Lower leg skin (tissue), 4 donors: ENCODE measurements at regions not wholly inside any gene's neighbourhood (a gene's known extent, or its start where the extent isn't known, plus 50 kb on each side); places are given as distances from the start of the nearest gene placed in this dataset.

Experiments used
- DNase-seq, 2 donors: peaks; one replicate each; pipeline ENCODE4 v3.0.0-alpha.2; 2019; ENCODE audit warnings: low spot score in 2 of 2
- H3K4me3 ChIP-seq: fragments of 200-600 bp; sonication (generic); 2 replicates; pipeline ENCODE4 v1.5.1; 2017; ENCODE audit warnings: mild to moderate bottlenecking, low read depth; ENCODE audit not compliant: poor library complexity, severe bottlenecking
- POLR2A ChIP-seq, 2 donors: fragments of 450-650 bp; IDR thresholded peaks; one replicate each; pipeline ENCODE4 v1.6.1; 2016 to 2017; ENCODE audit warnings: antibody characterized with exemption in 2 of 2, mild to moderate bottlenecking in 1 of 2, moderate library complexity in 1 of 2
- WGBS, 2 donors: methylation state at CpG; one replicate each; pipeline ENCODE4 v1.1.5; 2018; 5-methylcytosine and 5-hydroxymethylcytosine counted together
- intact Hi-C: fragments of 100-400 bp; cut with DNase I; formaldehyde crosslinking; loops from one replicate; pipeline ENCODE4 v1.15.0; 2023; ENCODE audit warnings: low total_unique reads
- TF ChIP-seq, protein P1 (sequence below), 3 donors: fragments of 450-650 bp; IDR thresholded peaks; one replicate each; pipeline ENCODE4 v1.5.1; 2016; ENCODE audit warnings: antibody characterized with exemption in 3 of 3, mild to moderate bottlenecking in 3 of 3, moderate library complexity in 2 of 3

DNA sequence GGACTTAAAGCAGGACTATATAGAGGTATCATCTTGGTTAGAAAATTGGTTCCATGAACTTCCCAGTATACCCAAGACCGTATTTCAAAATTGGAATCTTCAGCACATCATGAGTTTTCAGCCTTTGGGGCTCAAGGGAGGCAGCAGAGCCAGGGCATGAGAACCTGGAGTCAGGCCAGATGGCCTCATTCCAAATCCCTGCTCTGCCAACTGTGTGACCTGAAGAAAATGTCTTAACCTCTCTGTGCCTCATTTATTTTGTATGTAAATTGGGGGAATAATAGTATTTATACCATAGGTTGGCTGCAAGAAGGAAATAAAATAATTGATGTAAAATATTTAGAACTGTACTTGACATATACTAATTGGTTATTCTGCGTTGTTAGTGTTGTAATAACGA is 987.6 kb downstream of the TBC1D22A start:
- DNase-seq: peak in 1 of 2 donors; percentile 32
- TF ChIP-seq, protein P1, sequence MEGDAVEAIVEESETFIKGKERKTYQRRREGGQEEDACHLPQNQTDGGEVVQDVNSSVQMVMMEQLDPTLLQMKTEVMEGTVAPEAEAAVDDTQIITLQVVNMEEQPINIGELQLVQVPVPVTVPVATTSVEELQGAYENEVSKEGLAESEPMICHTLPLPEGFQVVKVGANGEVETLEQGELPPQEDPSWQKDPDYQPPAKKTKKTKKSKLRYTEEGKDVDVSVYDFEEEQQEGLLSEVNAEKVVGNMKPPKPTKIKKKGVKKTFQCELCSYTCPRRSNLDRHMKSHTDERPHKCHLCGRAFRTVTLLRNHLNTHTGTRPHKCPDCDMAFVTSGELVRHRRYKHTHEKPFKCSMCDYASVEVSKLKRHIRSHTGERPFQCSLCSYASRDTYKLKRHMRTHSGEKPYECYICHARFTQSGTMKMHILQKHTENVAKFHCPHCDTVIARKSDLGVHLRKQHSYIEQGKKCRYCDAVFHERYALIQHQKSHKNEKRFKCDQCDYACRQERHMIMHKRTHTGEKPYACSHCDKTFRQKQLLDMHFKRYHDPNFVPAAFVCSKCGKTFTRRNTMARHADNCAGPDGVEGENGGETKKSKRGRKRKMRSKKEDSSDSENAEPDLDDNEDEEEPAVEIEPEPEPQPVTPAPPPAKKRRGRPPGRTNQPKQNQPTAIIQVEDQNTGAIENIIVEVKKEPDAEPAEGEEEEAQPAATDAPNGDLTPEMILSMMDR (IDR thresholded peaks at IDR 0.05): no peak
- no peak for TF ChIP-seq POLR2A (IDR thresholded peaks at IDR 0.05)
- no peak overlapping the region for H3K4me3 ChIP-seq
- intact Hi-C loops: no loop called here
- WGBS, 2 donors: 76 to 80% methylated on average over 3 of the region's 3 CpGs

DNA sequence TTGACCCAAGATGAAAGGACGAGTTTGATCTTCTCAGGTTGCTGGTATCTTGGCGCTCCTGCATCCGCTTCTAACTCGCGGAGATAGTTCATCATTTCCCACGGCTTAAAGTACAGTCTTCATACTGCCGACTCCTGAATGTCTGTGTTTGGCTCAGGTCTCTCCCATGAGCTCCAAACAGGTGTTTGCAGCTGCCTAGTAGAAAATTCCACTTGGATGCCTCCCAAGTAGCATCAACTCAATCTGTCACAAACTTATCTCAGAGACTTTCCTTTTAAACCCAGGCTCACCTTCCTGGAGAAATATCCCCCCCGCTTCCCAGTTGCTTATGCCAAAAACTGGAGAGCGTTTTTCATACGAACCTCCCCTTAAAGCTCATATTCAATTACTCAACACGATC is 986.5 kb downstream of the TBC1D22A start:
- TF ChIP-seq, protein P1 (IDR thresholded peaks at IDR 0.05): no peak
- no peak for TF ChIP-seq POLR2A (IDR thresholded peaks at IDR 0.05)
- intact Hi-C loops: no loop called here
- WGBS, 2 donors: 81 to 87% methylated on average over 11 of the region's 11 CpGs
- H3K4me3 ChIP-seq: no peak overlapping the region
- peak in 1 of 2 donors; percentile 52 for DNase-seq

DNA sequence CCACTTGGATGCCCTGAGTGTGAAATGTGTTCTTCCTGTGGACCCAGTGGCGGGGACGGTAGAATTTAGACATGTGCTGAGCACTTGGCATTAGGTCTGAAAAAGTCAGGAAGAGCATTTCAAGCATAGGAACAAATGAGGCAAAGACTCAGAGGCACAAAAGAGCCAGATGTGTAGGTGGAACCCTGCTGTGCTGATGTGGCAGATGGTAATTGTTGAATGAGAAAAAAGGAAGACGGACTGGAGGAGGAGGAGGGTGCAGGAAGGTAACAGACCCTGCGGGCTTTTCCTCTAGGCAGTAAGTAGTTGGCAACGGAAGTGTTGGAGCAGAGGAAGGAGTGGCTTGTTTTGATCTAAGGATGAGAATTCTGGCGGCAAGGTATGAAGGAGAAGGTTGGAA is 985.8 kb downstream of the TBC1D22A start:
- no peak overlapping the region for H3K4me3 ChIP-seq
- DNase-seq: peak in 1 of 2 donors; percentile 18
- TF ChIP-seq, protein P1 (IDR thresholded peaks at IDR 0.05): no peak
- no peak for TF ChIP-seq POLR2A (IDR thresholded peaks at IDR 0.05)
- WGBS, 2 donors: 48 to 49% methylated on average over 6 of the region's 6 CpGs
- intact Hi-C loops: no loop called here

DNA sequence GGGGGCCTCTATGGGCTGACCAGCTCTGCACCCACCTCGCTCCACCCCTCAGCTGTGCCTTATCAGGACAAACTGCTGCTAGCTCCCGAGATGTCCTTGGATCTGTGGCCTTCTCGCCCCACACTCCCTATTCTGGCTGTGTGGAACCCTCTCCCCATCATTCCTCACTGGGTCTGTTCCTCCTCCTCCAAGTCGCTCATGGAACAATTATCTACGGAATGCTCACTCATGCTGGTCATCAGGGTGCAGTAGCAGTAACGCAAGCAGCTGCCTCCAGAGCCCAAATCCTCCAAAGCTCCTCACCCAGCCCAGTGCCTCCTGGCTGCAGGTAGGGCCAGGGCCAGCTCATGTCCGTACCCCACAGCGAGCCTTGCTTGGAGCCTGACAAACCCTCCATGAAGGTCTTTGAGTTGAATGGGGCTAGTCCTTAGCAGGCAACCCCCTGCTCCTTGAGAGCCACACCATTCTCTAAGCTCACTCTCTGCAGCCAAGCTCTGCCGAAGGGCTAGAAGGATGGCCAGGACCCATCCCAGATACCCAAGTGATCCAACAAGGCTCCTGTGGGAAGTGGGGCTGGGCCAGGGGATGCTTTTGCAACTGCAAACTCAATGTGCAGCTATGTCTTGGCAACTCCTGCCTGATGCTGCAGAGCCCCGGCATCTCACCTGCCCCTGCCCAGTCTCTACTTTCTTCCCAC is 977.8 kb downstream of the TBC1D22A start:
- TF ChIP-seq POLR2A (IDR thresholded peaks at IDR 0.05): no peak
- TF ChIP-seq, protein P1 (IDR thresholded peaks at IDR 0.05): no peak
- no peak overlapping the region for H3K4me3 ChIP-seq
- peak in 1 of 2 donors; percentile 66 for DNase-seq
- WGBS, 2 donors: 91 to 93% methylated on average over 10 of the region's 10 CpGs
- intact Hi-C loops: no loop called here

DNA sequence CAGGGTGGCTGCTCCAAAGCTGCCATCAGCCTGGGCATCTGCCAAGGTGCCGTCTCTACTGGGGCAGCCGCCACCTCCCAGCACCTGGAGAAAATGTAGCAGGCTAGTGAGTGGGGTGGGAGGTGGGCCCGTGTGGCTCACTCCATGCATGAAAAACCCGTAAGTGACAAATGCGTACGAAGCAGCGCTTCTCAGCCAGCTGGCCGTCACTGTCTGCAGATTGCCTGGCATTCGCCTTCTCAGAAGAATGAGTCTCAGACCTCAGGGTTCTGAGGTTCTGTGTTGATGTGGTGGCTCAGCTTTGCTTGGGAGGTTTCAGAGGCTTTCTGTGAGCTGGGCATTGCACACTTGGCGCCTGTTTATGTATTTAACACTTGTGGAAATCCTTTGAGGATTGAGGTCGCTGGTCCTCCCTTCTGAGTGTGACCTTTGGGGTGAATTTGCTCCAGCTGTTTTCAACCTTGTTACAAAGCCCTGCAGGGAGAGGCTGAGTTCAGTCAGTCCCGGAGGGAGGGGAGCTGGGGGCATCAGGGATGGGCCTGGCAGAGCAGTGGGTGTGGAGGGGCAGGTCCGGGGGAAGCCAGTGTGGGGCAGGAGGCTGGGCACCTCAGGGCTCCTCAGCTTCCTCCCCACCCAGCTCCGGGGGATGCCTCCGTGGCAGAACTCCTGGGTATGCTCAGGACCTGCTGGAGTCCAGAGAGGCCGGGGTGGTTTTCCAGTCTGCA is 977.0 kb downstream of the TBC1D22A start:
- peak in 1 of 2 donors; percentile 59 for DNase-seq

More for the DNA sequence above, 977.0 kb downstream of the TBC1D22A start:
- H3K4me3 ChIP-seq: no peak overlapping the region
- TF ChIP-seq, protein P1 (IDR thresholded peaks at IDR 0.05): no peak
- TF ChIP-seq POLR2A (IDR thresholded peaks at IDR 0.05): no peak
- intact Hi-C loops: no loop called here
- WGBS, 2 donors: 65 to 73% methylated on average over 14 to 16 of the region's 16 CpGs
